Thymus (tissue), 11 donors: ENCODE measurements at regions not wholly inside any gene's neighbourhood (a gene's known extent, or its start where the extent isn't known, plus 50 kb on each side); places are given as distances from the start of the nearest gene placed in this dataset.
A peak's percentile ranks its signal among the peaks of the same experiment; 100 is the strongest.
"Not testable (repeated sequence)": the region's sequence is repeated elsewhere in the genome, so short reads cannot be mapped to it uniquely, and the experiment has no call there.

Experiments used
- DNase-seq, 9 donors: peaks; one replicate each; pipeline ENCODE4 v3.0.0-alpha.2; 2013; ENCODE audit warnings: low spot score in 9 of 9, low read depth in 6 of 9, missing footprints in 1 of 9
- H3K27ac ChIP-seq, 2 donors: one replicate each; pipeline ENCODE4 v1.5.1; 2013; ENCODE audit warnings: control low read depth in 1 of 2, low read depth in 1 of 2, low read length in 1 of 2, mild to moderate bottlenecking in 1 of 2, moderate library complexity in 1 of 2
- H3K27me3 ChIP-seq, 2 donors: one replicate each; pipeline ENCODE4 v1.5.1; 2013; ENCODE audit warnings: low read length in 1 of 2; ENCODE audit not compliant: control insufficient read depth in 2 of 2, insufficient read depth in 1 of 2
- H3K36me3 ChIP-seq, 2 donors: one replicate each; pipeline ENCODE4 v1.5.1; 2013; ENCODE audit warnings: low read length in 1 of 2, mild to moderate bottlenecking in 1 of 2, moderate library complexity in 1 of 2; ENCODE audit not compliant: control insufficient read depth in 2 of 2, insufficient read depth in 2 of 2
- H3K4me1 ChIP-seq, 2 donors: one replicate each; pipeline ENCODE4 v1.5.1; 2013; ENCODE audit warnings: low read length in 2 of 2; ENCODE audit not compliant: control insufficient read depth in 2 of 2, insufficient read depth in 2 of 2
- H3K4me3 ChIP-seq, 2 donors: one replicate each; pipeline ENCODE4 v1.5.1; 2013; ENCODE audit warnings: low read length in 2 of 2, control low read depth in 1 of 2, mild to moderate bottlenecking in 1 of 2
- H3K9me3 ChIP-seq, 2 donors: one replicate each; pipeline ENCODE4 v1.5.1; 2013; ENCODE audit warnings: low read length in 1 of 2, mild to moderate bottlenecking in 1 of 2; ENCODE audit not compliant: control insufficient read depth in 2 of 2, insufficient read depth in 1 of 2
- WGBS: extraction: QIAGEN DNeasy Blood & Tissue Kit; methylation state at CpG from one replicate; pipeline ENCODE4 v1.1.7; 2013; 5-methylcytosine and 5-hydroxymethylcytosine counted together
- donor health status: healthy.

- H3K27me3 ChIP-seq, result no peaks in the 10 kb centered on the region
- H3K27ac ChIP-seq, result no peak overlapping the region
- no peaks in the 10 kb centered on the region for H3K36me3 ChIP-seq
- H3K4me3 ChIP-seq, result no peak overlapping the region
- peaks cover 0 to 4% of the 10 kb centered on the region in 2 donors for H3K4me1 ChIP-seq
- H3K9me3 ChIP-seq, result no peaks in the 10 kb centered on the region
- WGBS, result 98% methylated on average over 14 of the region's 14 CpGs
- DNase-seq, result no peak
These were observed 261.9 kb downstream of the BCL2 start for GRCh38 chr18:63057707-63058106.

- WGBS, result 67% methylated on average over 3 of the region's 3 CpGs
These were observed 264.5 kb downstream of the BCL2 start for GRCh38 chr18:63054901-63055584.

GRCh38 chr18:63051928-63052327 lies 267.6 kb downstream of the BCL2 start:
- no peaks in the 10 kb centered on the region for H3K9me3 ChIP-seq
- 97% methylated on average over 3 of the region's 3 CpGs for WGBS
- H3K36me3 ChIP-seq, result no peaks in the 10 kb centered on the region
- DNase-seq, result no peak
- no peaks in the 10 kb centered on the region for H3K27me3 ChIP-seq
- H3K4me3 ChIP-seq, result no peak overlapping the region
- H3K4me1 ChIP-seq, result peaks cover 0 to 4% of the 10 kb centered on the region in 2 donors
- no peak overlapping the region for H3K27ac ChIP-seq

More at GRCh38 chr18:63054901-63055584, 264.5 kb downstream of the BCL2 start:
- Histone ChIP-seq H3K27me3 (no peaks in the 10 kb centered on the region), H3K9me3 (no peaks in the 10 kb centered on the region), H3K4me1 (peaks cover 0 to 4% of the 10 kb centered on the region in 2 donors), H3K27ac (no peak overlapping the region), H3K4me3 (no peak overlapping the region), H3K36me3 (no peaks in the 10 kb centered on the region)
- peak in 1 of 9 donors; percentile 33 for DNase-seq

- DNase-seq, H3K9me3 ChIP-seq, H3K27ac ChIP-seq, H3K4me1 ChIP-seq, H3K4me3 ChIP-seq, H3K27me3 ChIP-seq, H3K36me3 ChIP-seq: not testable (repeated sequence)
- 79% methylated on average over 9 of the region's 9 CpGs for WGBS
These were observed 268.7 kb downstream of the BCL2 start for GRCh38 chr18:63050667-63051395.

GRCh38 chr18:63046375-63046774 lies 273.2 kb downstream of the BCL2 start:
- no peak for DNase-seq
- 100% methylated on average over 3 of the region's 3 CpGs for WGBS
- Histone ChIP-seq H3K4me3 (no peak overlapping the region), H3K36me3 (no peaks in the 10 kb centered on the region), H3K27ac (no peak overlapping the region), H3K27me3 (no peaks in the 10 kb centered on the region), H3K4me1 (no peaks in the 10 kb centered on the region), H3K9me3 (peaks cover 0 to 3% of the 10 kb centered on the region in 2 donors)

GRCh38 chr18:63043516-63043915 lies 276.1 kb downstream of the BCL2 start:
- peaks cover 5 to 8% of the 10 kb centered on the region in 2 donors for H3K4me1 ChIP-seq

GRCh38 chr18:63042351-63042750 lies 277.2 kb downstream of the BCL2 start:
- Histone ChIP-seq H3K36me3 (no peaks in the 10 kb centered on the region), H3K4me3 (no peak overlapping the region)
- no peak for DNase-seq

More at GRCh38 chr18:63043516-63043915, 276.1 kb downstream of the BCL2 start:
- DNase-seq, result no peak
- no peak overlapping the region for H3K27ac ChIP-seq
- no peaks in the 10 kb centered on the region for H3K27me3 ChIP-seq
- no peaks in the 10 kb centered on the region for H3K36me3 ChIP-seq
- H3K9me3 ChIP-seq, result peaks cover 0 to 3% of the 10 kb centered on the region in 2 donors
- no peak overlapping the region for H3K4me3 ChIP-seq
- WGBS, result 97% methylated on average over 5 of the region's 5 CpGs

GRCh38 chr18:63040788-63041410 lies 278.7 kb downstream of the BCL2 start:
- peak in 3 of 9 donors; percentile 12 to 38 (median 19) for DNase-seq
- Histone ChIP-seq H3K36me3 (no peaks in the 10 kb centered on the region), H3K9me3 (peaks cover 0 to 3% of the 10 kb centered on the region in 2 donors), H3K27me3 (no peaks in the 10 kb centered on the region), H3K4me1 (peaks cover 5 to 8% of the 10 kb centered on the region in 2 donors), H3K4me3 (no peak overlapping the region), H3K27ac (peak overlapping the region in 1 of 2 donors; percentile 8)
- 70% methylated on average over 4 of the region's 4 CpGs for WGBS

More at GRCh38 chr18:63042351-63042750, 277.2 kb downstream of the BCL2 start:
- Histone ChIP-seq H3K27ac (no peak overlapping the region), H3K4me1 (peaks cover 5 to 8% of the 10 kb centered on the region in 2 donors), H3K9me3 (peaks cover 0 to 3% of the 10 kb centered on the region in 2 donors), H3K27me3 (no peaks in the 10 kb centered on the region)

- peaks cover 5 to 8% of the 10 kb centered on the region in 2 donors for H3K4me1 ChIP-seq
These were observed 282.1 kb downstream of the BCL2 start for GRCh38 chr18:63037491-63037890.

More at GRCh38 chr18:63037491-63037890, 282.1 kb downstream of the BCL2 start:
- no peaks in the 10 kb centered on the region for H3K9me3 ChIP-seq
- H3K4me3 ChIP-seq, result no peak overlapping the region
- H3K36me3 ChIP-seq, result no peaks in the 10 kb centered on the region
- no peak overlapping the region for H3K27ac ChIP-seq
- H3K27me3 ChIP-seq, result no peaks in the 10 kb centered on the region
- 96% methylated on average over 2 of the region's 2 CpGs for WGBS
- no peak for DNase-seq
